NCI-H345 (cell line): ENCODE measurements at regions not wholly inside any gene's neighbourhood (a gene's known extent, or its start where the extent isn't known, plus 50 kb on each side); places are given as distances from the start of the nearest gene placed in this dataset.
A peak's percentile ranks its signal among the peaks of the same experiment; 100 is the strongest.
"Not testable (repeated sequence)": the region's sequence is repeated elsewhere in the genome, so short reads cannot be mapped to it uniquely, and the experiment has no call there.

Experiments
- DNase-seq: peaks from one replicate; lab custom pipeline; 2025; lab: John Stamatoyannopoulos, UW

GRCh38 chr6:6748001-6748400 is 159.5 kb downstream of the LY86 start:
- DNase-seq: no peak

GRCh38 chr6:6749702-6750491 is 161.4 kb downstream of the LY86 start:
- no peak for DNase-seq

DNA sequence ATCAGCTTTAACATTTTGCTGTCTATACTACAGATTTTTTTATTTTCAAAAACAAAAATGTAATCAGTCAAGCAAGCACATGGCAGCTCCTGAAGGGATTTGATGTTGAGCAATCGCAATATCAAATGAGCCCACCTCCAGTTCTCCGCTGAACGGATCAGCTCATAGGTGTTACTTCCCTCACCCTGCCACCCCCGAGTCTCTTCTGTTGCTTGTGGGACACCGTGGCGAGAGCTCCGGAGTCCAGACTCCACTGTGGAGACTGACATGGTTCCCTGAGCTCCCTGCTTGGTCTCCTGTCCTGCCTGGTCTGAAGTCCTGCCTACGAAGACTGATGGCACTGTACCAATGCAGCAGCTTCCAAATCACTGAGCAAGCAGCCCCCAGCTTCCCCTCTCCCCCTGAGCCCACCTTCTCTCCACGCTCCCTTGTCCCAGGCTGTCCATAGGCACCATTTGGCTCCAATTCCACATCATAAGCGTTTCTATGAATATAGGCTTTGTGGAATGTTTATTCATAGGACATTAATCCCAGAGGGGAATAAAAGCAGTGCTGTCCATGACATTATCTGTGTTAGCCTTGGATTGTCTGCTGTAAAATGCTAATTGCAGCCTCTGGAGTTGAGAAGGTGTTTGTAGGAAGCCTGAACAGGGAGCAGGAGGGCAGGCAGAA is 162.2 kb downstream of the LY86 start:
- no peak for DNase-seq

GRCh38 chr6:6751266-6751596 is 162.7 kb downstream of the LY86 start:
- no peak for DNase-seq

DNA sequence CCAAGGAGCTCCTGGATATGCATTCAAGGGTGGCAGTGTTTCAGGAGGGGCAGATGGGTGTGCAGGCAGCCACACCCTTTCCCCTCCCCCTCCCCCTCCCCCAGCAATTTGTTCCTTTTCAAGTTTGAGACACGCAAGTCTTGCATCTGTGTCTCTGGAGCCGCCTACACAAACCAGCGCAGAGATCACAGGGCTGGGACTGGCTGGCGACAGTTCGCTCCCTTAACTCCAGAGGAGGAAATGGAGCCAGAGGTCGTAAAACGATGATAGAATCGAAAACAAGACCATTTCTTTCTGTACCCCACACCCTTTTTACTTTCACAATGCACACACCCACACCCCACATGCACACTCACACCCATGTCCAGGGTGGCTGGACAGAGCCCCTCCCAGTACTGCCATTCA is 163.1 kb downstream of the LY86 start:
- DNase-seq: no peak

DNA sequence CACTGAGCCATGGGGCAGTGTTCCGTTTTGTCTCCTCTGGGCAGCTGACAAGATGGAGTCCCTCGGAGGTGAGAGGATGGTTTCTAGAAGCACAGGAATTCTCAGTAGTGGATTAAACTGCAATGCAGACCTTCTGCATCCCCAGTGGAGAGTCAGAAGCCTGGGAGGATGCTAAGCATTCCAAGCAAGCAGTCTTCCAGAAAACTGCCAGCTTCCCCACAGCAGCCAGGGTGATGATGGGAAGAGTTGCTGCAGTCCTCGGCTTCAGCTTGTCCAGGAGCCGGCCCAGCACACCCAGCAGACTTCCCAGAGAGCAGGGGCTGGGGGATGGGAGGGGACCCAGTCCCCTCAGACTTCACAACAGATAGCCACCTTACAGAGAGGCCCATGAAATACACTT is 163.6 kb downstream of the LY86 start:
- DNase-seq: no peak

- no peak for DNase-seq
Measured at GRCh38 chr6:6753301-6753700, 164.8 kb downstream of the LY86 start.

DNA sequence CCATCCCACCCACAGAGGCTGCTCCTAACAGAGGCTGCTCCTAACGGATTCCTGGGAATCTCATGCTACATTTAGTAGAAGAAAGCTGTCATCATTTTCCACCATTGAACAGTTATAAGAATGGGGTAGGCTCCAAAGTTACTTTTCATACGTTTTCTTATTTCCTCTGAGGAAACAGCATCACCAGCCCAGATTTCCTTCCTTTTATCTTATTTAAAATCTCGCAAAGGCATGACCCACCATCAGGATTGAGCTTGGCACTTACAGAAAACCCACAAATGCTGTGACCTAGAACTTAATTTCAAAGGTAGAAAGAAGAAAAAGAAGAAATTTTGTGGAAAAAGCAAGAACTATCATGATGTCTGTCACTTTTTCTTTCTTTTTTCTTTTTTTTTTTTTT is 168.0 kb downstream of the LY86 start:
- DNase-seq: no peak

GRCh38 chr6:6758546-6758914 is 170.0 kb downstream of the LY86 start:
- DNase-seq: no peak

GRCh38 chr6:6758915-6759654 is 170.6 kb downstream of the LY86 start:
- peak; percentile 2 for DNase-seq

DNA sequence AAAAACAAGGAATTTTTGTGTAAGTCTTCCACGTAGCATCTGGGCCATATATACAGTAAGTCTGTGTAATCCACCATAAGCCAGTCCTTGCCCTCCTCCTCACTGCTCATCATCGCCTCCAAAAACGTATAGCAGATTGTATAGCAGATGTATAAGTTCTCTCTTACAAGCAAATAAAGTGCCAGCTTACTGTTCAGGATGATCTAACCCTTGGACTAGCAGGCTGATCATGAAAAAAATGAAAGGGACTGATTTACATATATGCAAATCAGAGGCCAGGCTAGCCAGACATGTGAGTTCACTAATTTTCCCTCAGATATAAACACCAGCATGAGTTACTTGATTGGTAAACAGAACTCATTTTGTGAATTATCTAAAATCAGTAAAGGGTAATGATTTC is 171.5 kb downstream of the LY86 start:
- no peak for DNase-seq

- not testable (repeated sequence) for DNase-seq
Measured at GRCh38 chr6:6762566-6762965, 174.0 kb downstream of the LY86 start.

DNA sequence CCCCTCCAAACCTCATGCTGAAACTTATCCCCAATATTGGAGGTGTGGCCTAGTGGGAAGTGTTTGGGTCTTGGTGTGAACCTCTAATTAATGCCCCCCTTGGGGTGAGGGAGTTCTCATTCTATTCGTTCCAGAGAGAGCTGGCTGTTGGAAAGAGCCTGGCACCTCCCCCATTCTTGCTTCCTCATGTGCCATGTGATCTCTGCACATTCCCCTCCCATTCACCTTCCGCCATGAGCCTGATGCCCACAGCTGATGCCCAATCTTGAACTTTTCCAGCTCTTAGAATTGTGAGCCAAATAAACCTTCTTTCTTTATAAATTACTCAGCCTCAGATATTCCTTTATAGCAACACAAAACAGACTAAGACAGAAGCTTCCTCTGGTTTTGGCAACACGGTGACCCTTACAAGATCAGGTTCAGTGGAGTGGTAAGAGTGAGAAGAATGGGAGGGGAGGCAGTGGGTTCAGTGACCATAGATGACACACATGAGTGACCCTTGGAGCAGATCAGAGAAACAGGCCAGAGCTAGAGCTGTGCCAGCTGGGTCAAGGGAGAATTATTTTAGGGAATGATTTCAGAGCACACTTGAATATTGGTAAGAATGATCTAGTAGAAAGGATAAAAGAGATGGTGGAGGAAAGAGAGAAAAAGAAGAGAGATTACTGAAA is 176.4 kb downstream of the LY86 start:
- DNase-seq: no peak

GRCh38 chr6:6766230-6766905 is 177.8 kb downstream of the LY86 start:
- no peak for DNase-seq

- no peak for DNase-seq
Measured at GRCh38 chr6:6769466-6769865, 180.9 kb downstream of the LY86 start.

DNA sequence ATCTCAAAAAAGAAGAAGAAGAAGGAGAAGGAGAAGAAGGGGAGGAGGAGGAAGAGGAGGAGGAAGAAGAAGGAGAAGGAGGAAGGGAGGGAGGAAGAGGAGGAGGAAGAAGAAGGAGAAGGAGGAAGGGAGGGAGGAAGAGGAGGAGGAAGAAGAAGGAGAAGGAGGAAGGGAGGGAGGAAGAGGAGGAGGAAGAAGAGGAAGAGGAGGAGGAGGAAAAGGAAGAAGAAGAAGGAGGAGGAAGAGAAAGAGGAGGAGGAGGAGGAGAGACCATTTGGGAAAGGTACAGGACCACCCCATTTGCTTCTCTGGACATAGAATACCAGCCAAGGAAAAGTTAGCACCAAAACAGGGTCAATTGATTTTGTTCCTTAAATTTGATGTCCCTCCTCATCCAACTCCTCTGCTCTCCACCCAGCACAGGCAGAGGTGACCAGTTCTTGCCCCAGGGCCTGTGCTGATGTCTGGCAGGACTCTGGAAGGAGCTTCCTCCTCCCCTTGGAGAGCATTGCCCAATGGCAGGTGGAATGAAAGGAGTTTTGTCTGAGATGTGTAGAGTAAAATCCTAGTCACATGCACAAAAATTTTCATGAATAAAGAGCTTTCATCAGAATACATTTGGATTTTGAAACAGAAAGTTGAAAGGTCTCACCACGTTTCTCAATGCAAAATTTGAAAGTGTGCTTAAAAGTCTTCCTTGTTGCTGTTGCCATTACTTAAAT is 182.9 kb downstream of the LY86 start:
- no peak for DNase-seq

DNA sequence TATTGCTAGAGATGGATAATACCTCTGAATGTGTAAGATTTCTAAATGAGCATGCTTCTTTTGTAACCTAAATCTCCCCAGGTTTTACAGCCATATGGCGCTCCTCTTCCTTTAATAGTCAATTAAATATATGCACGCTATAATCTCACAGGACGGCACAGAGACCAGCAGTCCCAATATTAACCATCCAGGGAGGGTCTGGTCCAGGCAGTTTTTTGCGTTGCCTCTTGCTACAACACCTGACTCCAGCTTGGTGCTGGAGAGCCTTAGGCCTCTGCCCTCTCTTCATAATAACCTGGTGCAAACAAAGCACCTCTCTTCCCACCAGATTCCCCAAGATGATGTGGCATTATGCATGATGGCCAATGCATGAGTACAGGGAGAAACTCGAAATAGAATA is 183.4 kb downstream of the LY86 start:
- no peak for DNase-seq

DNA sequence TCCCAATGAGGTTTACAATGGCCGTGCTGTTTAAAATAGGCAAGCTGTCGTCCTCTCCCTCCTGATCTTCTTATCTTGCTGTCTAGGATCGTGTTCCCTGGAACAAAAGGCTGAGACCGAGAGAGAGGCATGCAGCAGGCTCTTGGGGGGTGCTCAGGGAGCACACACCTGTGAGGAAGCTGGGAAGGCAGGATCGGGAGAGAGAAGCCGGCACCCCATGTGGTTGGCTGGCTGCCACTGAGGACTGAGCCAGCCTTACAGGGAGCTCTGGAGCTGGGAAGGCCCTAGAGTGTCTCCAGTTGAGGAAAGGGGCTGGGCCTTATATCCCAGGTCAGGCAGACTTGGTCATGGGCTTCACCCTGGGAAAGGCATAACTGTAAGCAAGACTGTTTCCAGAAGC is 184.2 kb downstream of the LY86 start:
- peak; percentile 7 for DNase-seq

GRCh38 chr6:6775074-6775473 is 186.6 kb downstream of the LY86 start:
- peak; percentile 13 for DNase-seq

GRCh38 chr6:6780231-6780630 is 191.7 kb downstream of the LY86 start:
- no peak for DNase-seq

- no peak for DNase-seq
Measured at GRCh38 chr6:6781172-6781872, 192.8 kb downstream of the LY86 start.
